Activated T-cell treated with anti-CD3 and anti-CD28 coated beads, Interleukin-2, amount 50 U/mL, for 72 hours (primary cell): ENCODE measurements at regions not wholly inside any gene's neighbourhood (a gene's known extent, or its start where the extent isn't known, plus 50 kb on each side); places are given as distances from the start of the nearest gene placed in this dataset.

Experiments used
- ATAC-seq, 2 donors: fragments of 150-1000 bp; cut with Tn5 transposase; replicated peaks in 1 of 2; 2 replicates each; pipeline ENCODE4 v1.10.0; 2021; ENCODE audit warnings: moderate library complexity in 2 of 2, mild to moderate bottlenecking in 1 of 2
- DNase-seq, 2 donors: peaks; one replicate each; pipeline ENCODE4 v3.0.0; 2021 to 2022; ENCODE audit warnings: mixed read lengths in 1 of 2
- H3K27ac Mint-ChIP-seq: one replicate; pipeline ENCODE4 v1.8.0; 2022; ENCODE audit warnings: mild to moderate bottlenecking, moderate library complexity, mixed read lengths
- H3K27me3 Mint-ChIP-seq: one replicate; pipeline ENCODE4 v1.8.0; 2022; ENCODE audit warnings: low read depth, mixed read lengths
- H3K36me3 Mint-ChIP-seq, 2 donors: one replicate each; pipeline ENCODE4 v1.8.0; 2022; ENCODE audit warnings: mixed read lengths in 2 of 2, mild to moderate bottlenecking in 1 of 2; ENCODE audit not compliant: insufficient read depth in 2 of 2
- H3K4me1 Mint-ChIP-seq: one replicate; pipeline ENCODE4 v1.8.0; 2022; ENCODE audit warnings: low read depth, mixed read lengths
- H3K4me3 Mint-ChIP-seq, 2 donors: one replicate each; pipeline ENCODE4 v1.8.0; 2022; ENCODE audit warnings: mild to moderate bottlenecking in 2 of 2, mixed read lengths in 2 of 2, moderate library complexity in 2 of 2
- H3K9me3 Mint-ChIP-seq, 2 donors: one replicate each; pipeline ENCODE4 v1.8.0; 2022; ENCODE audit warnings: mixed read lengths in 2 of 2

DNA sequence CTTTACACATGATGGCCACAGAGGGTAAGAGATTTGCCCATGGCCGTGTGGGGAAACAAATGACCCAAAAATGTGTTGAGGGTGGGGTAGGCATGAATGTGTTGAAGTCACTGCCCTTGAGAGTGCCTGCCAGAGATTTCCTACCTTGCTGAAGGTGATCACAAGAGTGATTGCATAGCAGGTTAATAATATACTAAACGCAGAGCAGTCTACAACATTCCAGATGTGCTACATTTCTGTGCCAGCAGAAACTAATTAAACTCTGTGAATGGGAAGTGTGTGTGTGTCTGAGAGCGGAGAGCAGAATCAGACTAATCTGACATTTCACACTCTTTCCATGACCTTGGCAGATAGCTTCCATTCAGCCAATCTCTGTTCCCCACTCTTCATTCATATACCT is 93.3 kb upstream of the CD53 start:
- no peak for ATAC-seq

DNA sequence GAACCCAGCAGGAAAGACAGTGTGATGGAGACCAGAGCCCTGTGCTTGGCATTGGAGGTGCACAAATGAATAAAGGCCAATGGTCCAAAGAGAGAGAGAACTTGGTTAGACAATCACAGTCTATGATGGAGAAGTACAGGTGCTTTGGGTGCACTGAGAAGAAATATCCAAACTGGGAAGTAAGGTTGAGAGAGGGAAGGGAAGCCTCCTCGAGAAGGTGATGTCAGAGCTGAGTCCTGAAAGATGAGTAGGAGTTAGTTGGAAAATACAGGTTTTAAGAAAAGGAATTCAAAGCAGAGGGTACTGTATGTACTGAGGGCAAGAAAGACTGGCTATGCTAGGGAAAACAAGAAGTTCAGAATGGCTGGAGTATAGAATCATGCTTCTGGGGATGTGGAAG is 94.1 kb upstream of the CD53 start:
- no peak overlapping the region for H3K4me3 Mint-ChIP-seq
- H3K9me3 Mint-ChIP-seq, result no peaks in the 10 kb centered on the region
- no peaks in the 10 kb centered on the region for H3K36me3 Mint-ChIP-seq
- ATAC-seq (no peak), DNase-seq (no peak)
- H3K27me3 Mint-ChIP-seq, result peaks cover 5% of the 10 kb centered on the region
- H3K27ac Mint-ChIP-seq, result no peak overlapping the region
- peaks cover 11% of the 10 kb centered on the region for H3K4me1 Mint-ChIP-seq

More for the DNA sequence above, 93.3 kb upstream of the CD53 start:
- H3K4me3 Mint-ChIP-seq, result no peak overlapping the region
- no peak for DNase-seq
- no peaks in the 10 kb centered on the region for H3K36me3 Mint-ChIP-seq
- H3K4me1 Mint-ChIP-seq, result peaks cover 16% of the 10 kb centered on the region
- H3K27me3 Mint-ChIP-seq, result peaks cover 5% of the 10 kb centered on the region
- no peak overlapping the region for H3K27ac Mint-ChIP-seq
- H3K9me3 Mint-ChIP-seq, result no peaks in the 10 kb centered on the region

DNA sequence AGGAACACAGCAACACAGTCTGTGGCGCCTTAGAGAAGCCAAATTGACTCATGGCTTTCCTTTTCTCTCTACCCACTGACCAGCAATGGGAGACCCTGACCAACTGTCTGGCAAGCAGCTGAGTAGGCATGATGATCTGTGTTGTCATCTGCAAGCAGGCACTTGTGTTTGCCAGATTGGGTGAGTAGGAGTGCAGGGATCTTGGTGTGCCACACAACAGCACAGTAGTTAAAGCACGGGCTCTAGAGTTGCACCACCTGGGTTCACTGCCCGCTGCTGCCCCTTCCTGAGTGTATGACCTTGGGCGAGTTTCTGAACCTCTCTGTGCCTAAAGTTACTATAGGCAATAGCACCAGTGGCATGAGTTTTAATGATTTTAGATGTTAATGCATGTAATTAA is 95.7 kb upstream of the CD53 start:
- peaks cover 11% of the 10 kb centered on the region for H3K4me1 Mint-ChIP-seq
- H3K36me3 Mint-ChIP-seq, result no peaks in the 10 kb centered on the region
- H3K27me3 Mint-ChIP-seq, result peaks cover 5% of the 10 kb centered on the region

DNA sequence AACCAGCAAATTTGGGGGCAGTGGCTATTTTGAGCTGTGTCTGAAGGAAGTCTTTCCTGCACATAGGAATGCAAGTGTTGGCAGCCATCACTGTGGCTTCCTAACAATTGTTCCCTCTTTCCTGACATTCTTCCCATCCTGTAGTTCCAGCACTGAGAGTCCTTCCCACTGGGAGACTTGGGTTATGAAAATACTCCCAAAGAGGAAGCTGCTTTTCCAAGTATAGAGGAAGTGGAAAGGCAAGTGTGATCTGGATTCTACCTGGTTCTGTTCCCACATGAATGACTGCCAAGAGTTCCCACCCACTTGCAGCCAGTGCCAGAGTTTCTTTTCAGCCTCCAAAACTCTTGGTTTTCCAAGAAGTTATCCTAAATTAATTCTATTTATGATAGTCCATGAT is 98.5 kb upstream of the CD53 start:
- no peaks in the 10 kb centered on the region for H3K36me3 Mint-ChIP-seq
- H3K27me3 Mint-ChIP-seq, result peaks cover 5% of the 10 kb centered on the region
- no peaks in the 10 kb centered on the region for H3K4me1 Mint-ChIP-seq
- DNase-seq, result no peak
- H3K9me3 Mint-ChIP-seq, result no peaks in the 10 kb centered on the region
- H3K4me3 Mint-ChIP-seq, result no peak overlapping the region
- no peak overlapping the region for H3K27ac Mint-ChIP-seq
- ATAC-seq, result no peak

More for the DNA sequence above, 95.7 kb upstream of the CD53 start:
- Mint-ChIP-seq H3K4me3 (no peak overlapping the region), H3K27ac (no peak overlapping the region), H3K9me3 (no peaks in the 10 kb centered on the region)
- DNase-seq, result no peak
- no peak for ATAC-seq

DNA sequence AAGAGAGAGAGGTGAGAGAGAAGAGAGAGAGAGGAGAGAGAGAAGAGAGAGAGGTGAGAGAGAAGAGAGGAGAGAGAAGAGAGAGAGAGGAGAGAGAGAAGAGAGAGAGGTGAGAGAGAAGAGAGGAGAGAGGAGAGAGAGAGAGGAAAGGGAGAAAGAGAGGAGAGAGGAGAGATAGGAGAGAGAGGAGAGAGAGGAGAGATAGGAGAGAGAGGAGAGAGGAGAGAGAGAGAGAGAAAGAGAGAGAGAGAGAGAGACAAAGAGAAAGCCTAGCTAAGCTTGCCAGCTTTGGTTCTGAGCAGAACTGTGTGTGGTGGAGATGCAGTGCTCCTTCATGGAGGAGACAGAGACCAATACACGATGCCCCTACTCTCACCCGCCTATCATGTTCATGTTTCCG is 99.1 kb upstream of the KCNA3 start:
- Mint-ChIP-seq H3K4me3 (no peak overlapping the region), H3K27ac (no peak overlapping the region), H3K36me3 (no peaks in the 10 kb centered on the region), H3K9me3 (no peaks in the 10 kb centered on the region), H3K27me3 (peaks cover 7% of the 10 kb centered on the region), H3K4me1 (no peaks in the 10 kb centered on the region)
- DNase-seq (no peak), ATAC-seq (no peak)

DNA sequence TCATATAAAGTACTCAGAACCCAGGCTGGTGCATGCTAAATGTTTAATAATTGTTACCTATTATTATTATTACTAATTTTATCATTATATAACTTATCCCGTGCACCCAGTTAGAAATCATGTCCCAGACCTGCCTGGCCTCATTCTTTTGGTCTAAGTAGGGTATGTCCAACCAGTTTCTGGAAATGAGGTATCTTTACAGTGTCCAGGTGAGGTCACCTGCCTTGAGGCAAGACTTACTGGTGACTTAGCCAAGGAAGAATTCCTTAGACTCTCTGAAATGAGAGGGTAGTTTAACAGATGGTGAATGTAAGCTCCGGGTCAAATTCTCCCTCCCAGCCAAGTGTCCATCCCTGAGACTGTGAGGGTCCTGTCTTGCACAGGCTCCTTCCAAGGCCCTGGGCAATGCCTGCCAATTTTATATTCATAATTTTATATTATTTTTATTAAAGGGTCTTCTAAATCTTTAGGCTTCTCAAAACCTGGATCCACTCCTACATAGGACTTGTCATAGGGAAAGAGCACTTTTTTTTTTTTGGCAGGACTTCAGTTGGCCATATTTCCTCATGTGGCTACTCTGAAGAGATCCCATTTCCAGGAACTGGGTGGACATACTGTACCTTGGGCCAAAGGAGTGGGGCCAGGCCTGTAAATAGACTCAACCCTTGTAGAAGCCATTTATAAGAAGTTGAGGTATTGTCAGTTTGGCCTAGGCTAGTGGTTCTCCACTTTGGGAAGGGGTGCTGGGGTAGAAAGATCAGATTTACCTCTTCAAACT is 96.7 kb upstream of the KCNA3 start:
- no peak overlapping the region for H3K27ac Mint-ChIP-seq
- no peak for DNase-seq
- no peaks in the 10 kb centered on the region for H3K4me1 Mint-ChIP-seq
- no peaks in the 10 kb centered on the region for H3K36me3 Mint-ChIP-seq
- ATAC-seq, result no peak
- H3K9me3 Mint-ChIP-seq, result no peaks in the 10 kb centered on the region
- H3K4me3 Mint-ChIP-seq, result no peak overlapping the region
- H3K27me3 Mint-ChIP-seq, result peaks cover 14% of the 10 kb centered on the region

DNA sequence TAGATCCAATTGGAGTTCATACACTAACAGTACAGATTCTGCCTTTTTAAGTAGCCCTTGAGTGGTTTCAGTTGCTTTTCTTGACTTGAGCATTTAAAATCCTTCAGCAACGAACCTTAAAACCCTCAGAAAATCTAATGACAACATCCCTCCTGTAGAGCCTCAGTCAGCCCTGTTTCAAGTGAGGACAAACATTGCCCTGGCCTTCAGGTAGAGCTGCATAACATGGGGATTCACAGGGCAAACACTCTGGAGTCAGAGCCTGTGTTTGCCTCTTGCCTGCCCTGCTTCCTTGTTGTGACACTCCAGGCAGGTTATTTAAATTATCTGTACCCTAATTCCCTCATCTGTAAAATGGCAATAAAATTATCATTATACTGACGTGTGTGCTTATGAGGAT is 96.1 kb upstream of the KCNA3 start:
- Mint-ChIP-seq H3K36me3 (no peaks in the 10 kb centered on the region), H3K27me3 (peaks cover 10% of the 10 kb centered on the region), H3K9me3 (no peaks in the 10 kb centered on the region), H3K27ac (no peak overlapping the region), H3K4me3 (no peak overlapping the region), H3K4me1 (peaks cover 3% of the 10 kb centered on the region)
- ATAC-seq (no peak), DNase-seq (no peak)

DNA sequence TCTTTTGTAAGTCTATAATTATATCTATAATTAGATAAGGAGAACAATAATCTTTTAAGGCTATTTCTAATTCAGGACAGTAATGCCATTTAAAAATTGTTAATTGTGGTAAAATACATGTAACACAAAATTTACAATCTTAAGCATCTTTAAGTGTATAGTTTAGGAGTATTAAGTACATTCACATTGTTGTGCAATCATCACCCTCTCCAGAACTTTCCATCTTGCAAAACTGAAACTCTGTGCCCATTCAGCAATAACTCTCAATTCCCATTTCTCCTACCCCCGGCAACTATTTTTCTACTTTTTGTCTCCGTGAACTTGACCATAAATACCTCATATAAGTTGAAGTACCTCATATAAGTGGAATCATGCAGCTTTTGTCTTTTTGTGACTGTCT is 93.9 kb upstream of the KCNA3 start:
- Mint-ChIP-seq H3K36me3 (no peaks in the 10 kb centered on the region), H3K4me3 (no peak overlapping the region)

DNA sequence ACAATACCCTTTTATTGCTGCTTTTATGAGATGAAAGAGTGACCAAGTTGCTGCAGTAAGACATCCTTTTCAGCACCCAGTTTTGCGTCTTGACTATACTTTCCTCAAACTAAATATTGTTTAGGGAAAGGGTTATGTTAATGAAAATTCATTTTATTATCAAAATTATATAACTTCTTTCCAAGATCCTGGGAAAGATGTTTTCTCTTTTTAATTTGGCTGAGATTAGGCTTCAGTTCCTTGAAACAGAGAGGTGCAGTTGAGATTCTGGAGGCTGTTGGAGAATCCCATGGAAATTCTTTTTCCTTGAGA is 91.6 kb upstream of the KCNA3 start:
- ATAC-seq (no peak), DNase-seq (no peak)
- no peak overlapping the region for H3K27ac Mint-ChIP-seq
- H3K27me3 Mint-ChIP-seq, result peaks cover 10% of the 10 kb centered on the region
- H3K36me3 Mint-ChIP-seq, result no peaks in the 10 kb centered on the region
- H3K9me3 Mint-ChIP-seq, result no peaks in the 10 kb centered on the region
- H3K4me3 Mint-ChIP-seq, result no peak overlapping the region
- peaks cover 6% of the 10 kb centered on the region for H3K4me1 Mint-ChIP-seq

More for the DNA sequence above, 93.9 kb upstream of the KCNA3 start:
- H3K27me3 Mint-ChIP-seq, result peaks cover 10% of the 10 kb centered on the region
- no peak overlapping the region for H3K27ac Mint-ChIP-seq
- DNase-seq, result no peak
- peaks cover 6% of the 10 kb centered on the region for H3K4me1 Mint-ChIP-seq
- no peak for ATAC-seq
- no peaks in the 10 kb centered on the region for H3K9me3 Mint-ChIP-seq

DNA sequence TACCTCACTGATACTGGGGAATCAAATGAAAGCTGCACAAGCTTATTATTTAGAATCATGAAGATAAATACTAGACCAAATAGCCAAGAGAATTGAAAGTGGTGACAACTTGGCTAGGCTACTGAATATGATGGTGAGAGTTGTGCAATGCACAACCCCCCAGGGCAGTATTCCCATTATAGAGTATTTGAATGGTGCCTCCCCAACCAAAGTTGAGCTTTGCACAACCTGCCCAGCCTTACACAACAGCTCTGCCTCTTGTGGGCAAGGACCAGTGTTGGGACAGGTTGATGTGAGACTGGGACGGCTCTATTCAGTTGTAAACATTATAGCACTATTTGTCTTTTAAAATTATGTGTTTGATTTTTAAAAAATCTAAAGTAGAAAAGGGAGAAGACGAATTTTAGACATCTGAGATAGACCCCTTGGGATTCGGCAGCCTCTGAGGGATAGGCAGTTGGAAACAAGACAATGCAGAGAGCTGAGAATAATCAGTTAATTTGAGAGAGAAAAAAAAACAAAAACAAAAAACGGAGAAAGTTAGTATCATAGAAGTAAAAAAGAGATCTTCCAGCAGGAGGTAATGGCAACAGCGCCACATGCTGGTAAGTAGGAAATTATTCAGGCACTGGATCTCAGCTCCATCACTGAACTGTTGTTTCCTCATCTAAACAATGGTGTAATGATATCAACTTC is 91.0 kb upstream of the KCNA3 start:
- Mint-ChIP-seq H3K36me3 (no peaks in the 10 kb centered on the region), H3K27me3 (peaks cover 10% of the 10 kb centered on the region), H3K27ac (peak overlapping the region; percentile 64), H3K4me1 (peaks cover 6% of the 10 kb centered on the region), H3K9me3 (no peaks in the 10 kb centered on the region), H3K4me3 (peak overlapping the region; percentile 50 to 69)
- ATAC-seq (peak; percentile 53 to 55), DNase-seq (peak; percentile 51 to 53)

DNA sequence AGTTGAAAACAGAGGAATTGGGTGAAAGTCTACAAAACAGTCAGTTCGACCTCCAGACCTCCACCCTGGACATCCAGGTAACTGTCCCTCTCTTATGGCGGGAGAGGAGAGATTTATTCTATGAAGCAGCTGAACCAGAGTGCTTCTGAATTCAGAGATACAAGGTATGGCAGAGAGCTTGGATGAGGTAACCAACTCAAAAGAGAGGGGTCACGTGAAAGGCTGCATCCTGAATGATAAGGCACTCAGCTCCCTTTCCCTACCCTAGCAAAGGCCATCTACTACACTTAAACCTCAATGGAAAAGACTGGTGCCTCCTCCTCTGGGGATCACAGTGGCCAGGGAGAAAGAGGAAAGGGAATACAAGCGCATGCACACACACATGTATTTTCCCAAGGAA is 88.4 kb upstream of the KCNA3 start:
- ATAC-seq, result no peak
- Mint-ChIP-seq H3K36me3 (no peaks in the 10 kb centered on the region), H3K9me3 (no peaks in the 10 kb centered on the region), H3K4me3 (no peak overlapping the region), H3K27me3 (peaks cover 4% of the 10 kb centered on the region), H3K27ac (no peak overlapping the region), H3K4me1 (peaks cover 6% of the 10 kb centered on the region)
- no peak for DNase-seq

DNA sequence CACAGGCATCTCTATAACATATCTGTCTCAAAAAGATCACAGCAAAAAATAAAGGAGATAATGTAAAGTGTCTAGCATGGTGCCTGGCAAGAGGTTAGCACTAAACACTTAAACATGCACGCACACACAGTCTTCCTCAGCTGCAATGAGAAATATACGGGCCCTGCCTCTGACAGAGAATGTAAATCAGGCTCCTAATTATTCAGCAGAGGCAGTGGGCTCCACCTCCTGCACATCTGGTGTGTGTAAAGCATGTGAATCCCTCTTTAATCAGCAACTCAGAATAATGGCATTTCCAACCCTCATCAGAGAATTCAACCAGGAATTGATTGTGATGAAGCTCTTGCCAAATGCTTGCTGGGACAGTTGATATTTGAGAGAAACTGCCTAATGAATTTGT is 85.6 kb upstream of the KCNA3 start:
- H3K36me3 Mint-ChIP-seq, result no peaks in the 10 kb centered on the region
- no peak overlapping the region for H3K27ac Mint-ChIP-seq
- ATAC-seq (no peak), DNase-seq (no peak)
- no peaks in the 10 kb centered on the region for H3K4me1 Mint-ChIP-seq
- H3K4me3 Mint-ChIP-seq, result no peak overlapping the region
- peaks cover 15% of the 10 kb centered on the region for H3K27me3 Mint-ChIP-seq
- H3K9me3 Mint-ChIP-seq, result no peaks in the 10 kb centered on the region

DNA sequence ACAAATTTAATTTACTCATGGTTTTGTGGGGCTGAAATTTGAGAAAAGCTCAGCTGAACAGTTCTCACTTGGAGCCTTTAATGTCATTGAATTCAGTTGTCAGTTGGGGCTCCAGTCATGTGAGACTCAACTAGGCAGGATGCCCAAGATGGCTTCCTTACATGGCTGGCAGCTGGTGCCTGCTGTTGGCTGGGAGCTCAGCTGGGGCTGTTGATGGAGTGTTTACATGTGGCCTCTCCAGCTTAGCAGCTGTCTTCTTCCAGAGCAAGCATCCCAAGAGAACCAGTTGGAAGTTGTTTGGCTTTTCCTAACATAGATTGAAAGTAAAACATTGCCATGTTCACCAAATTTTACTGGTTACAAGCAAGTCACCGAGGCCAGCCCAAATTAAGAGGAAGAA is 81.8 kb upstream of the KCNA3 start:
- no peak overlapping the region for H3K27ac Mint-ChIP-seq
- H3K4me1 Mint-ChIP-seq, result peaks cover 7% of the 10 kb centered on the region
- H3K27me3 Mint-ChIP-seq, result peaks cover 15% of the 10 kb centered on the region
- no peaks in the 10 kb centered on the region for H3K9me3 Mint-ChIP-seq
- no peak overlapping the region for H3K4me3 Mint-ChIP-seq
- DNase-seq, result no peak
- no peaks in the 10 kb centered on the region for H3K36me3 Mint-ChIP-seq
- no peak for ATAC-seq
